Ovary (tissue), 3 donors: ENCODE measurements at regions not wholly inside any gene's neighbourhood (a gene's known extent, or its start where the extent isn't known, plus 50 kb on each side); places are given as distances from the start of the nearest gene placed in this dataset.

Source experiments
- POLR2A ChIP-seq: fragments of 450-650 bp; IDR thresholded peaks from one replicate; pipeline ENCODE4 v1.6.1; 2017; ENCODE audit warnings: antibody characterized with exemption, mild to moderate bottlenecking, moderate library complexity
- TF ChIP-seq, protein P1 (sequence below), 3 donors: fragments of 450-650 bp in 2 of 3; fragments of 200-600 bp in 1 of 3; IDR thresholded peaks; one replicate each; pipeline versions ENCODE4 v1.5.1 to v1.8.0; 2016 to 2022; ENCODE audit warnings: antibody characterized with exemption in 3 of 3, mild to moderate bottlenecking in 1 of 3
- donor health status: DM: no; HTN: no; CAD: no.

DNA sequence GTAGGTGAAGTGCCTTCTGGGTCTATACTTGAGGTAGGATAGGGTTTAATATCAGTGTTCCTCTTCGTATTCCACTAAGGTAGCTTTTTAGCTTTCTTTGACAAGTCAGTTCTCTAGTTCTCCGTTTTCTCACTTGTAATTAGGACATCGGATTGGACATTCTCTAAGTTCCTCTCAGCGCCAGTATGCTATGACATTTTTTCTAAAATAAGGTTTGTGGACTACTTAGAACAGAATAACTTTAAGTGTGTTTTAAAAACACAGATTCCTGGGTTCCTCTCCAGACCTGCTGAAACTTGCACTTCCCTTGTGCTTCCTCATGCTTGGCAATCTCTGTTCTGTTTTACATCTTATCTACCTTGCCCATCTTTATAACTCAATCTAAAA, 69.3 kb upstream of the YWHAQ start:
- TF ChIP-seq, protein P1, sequence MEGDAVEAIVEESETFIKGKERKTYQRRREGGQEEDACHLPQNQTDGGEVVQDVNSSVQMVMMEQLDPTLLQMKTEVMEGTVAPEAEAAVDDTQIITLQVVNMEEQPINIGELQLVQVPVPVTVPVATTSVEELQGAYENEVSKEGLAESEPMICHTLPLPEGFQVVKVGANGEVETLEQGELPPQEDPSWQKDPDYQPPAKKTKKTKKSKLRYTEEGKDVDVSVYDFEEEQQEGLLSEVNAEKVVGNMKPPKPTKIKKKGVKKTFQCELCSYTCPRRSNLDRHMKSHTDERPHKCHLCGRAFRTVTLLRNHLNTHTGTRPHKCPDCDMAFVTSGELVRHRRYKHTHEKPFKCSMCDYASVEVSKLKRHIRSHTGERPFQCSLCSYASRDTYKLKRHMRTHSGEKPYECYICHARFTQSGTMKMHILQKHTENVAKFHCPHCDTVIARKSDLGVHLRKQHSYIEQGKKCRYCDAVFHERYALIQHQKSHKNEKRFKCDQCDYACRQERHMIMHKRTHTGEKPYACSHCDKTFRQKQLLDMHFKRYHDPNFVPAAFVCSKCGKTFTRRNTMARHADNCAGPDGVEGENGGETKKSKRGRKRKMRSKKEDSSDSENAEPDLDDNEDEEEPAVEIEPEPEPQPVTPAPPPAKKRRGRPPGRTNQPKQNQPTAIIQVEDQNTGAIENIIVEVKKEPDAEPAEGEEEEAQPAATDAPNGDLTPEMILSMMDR (IDR thresholded peaks at IDR 0.05) = no peak
- TF ChIP-seq POLR2A = no peak
